Heart left ventricle (tissue), 13 donors: ENCODE measurements at regions not wholly inside any gene's neighbourhood (a gene's known extent, or its start where the extent isn't known, plus 50 kb on each side); places are given as distances from the start of the nearest gene placed in this dataset.

ENCODE experiments used
- POLR2A ChIP-seq, 2 donors: fragments of 450-650 bp; IDR thresholded peaks; one replicate each; pipeline ENCODE4 v1.6.1; 2017; ENCODE audit warnings: antibody characterized with exemption in 2 of 2, mild to moderate bottlenecking in 2 of 2, moderate library complexity in 2 of 2
- TF ChIP-seq, protein P1 (sequence below), 12 donors: fragments of 200-600 bp; sonication (generic) in 4 of 12; IDR thresholded peaks; one replicate each; pipeline versions ENCODE4 v1.5.0 to v1.8.0; 2018 to 2022; ENCODE audit warnings: antibody characterized with exemption in 12 of 12, mild to moderate bottlenecking in 5 of 12
- donor health status: ischemic (EF 13 %, LVEDD 7.1; RV severe dilation, severe dysfunction).
- donor health status: DM: no; HTN: yes; CAD: no.
- donor health status: DM: no; HTN: no; CAD: no.
- donor health status: ischemic (EF 25% LVEDD 6.9; RV normal size, moderate dysfunction).
- donor health status: ischemic (EF 25% LVEDD 5.7; RV mildly dilated, moderate dysfunction).
- donor health status: ischemic (EF 35%, LVEDD 5.7; RV mildly dilated, moderate dysfunction).
- donor health status: nonischemic (EF 11% LVEDD 7.7; RV severe dilation, severe dysfunction).
- donor health status: DM: yes; HTN: yes; CAD: no.
- donor health status: PGD.
- donor health status: ischemic (EF 29% LVEDD 5.4; RV normal size, mild dysfunction).
- donor health status: nonischemic (EF 23%, LVEDD 6.1; RV moderate dilation, normal function).

DNA sequence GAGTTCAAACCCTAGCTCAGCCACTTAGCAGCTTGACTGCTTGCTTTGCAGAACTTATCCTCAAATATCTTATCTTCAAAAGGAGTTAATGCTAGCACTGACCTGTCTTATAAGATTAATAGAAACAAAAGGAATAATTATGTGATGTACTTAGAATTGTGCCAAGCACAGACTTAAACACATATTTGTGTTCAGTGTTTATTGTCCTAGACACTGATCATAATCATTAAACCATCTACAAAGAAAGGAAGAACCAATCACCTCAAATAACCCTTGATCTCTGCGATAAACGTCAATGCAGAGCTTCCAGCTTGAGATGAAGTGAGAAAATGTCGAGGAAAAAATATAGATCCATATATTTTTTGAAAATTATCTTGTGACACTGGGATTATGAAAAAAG, 73.1 kb downstream of the ATXN7L3B start:
- TF ChIP-seq, protein P1, sequence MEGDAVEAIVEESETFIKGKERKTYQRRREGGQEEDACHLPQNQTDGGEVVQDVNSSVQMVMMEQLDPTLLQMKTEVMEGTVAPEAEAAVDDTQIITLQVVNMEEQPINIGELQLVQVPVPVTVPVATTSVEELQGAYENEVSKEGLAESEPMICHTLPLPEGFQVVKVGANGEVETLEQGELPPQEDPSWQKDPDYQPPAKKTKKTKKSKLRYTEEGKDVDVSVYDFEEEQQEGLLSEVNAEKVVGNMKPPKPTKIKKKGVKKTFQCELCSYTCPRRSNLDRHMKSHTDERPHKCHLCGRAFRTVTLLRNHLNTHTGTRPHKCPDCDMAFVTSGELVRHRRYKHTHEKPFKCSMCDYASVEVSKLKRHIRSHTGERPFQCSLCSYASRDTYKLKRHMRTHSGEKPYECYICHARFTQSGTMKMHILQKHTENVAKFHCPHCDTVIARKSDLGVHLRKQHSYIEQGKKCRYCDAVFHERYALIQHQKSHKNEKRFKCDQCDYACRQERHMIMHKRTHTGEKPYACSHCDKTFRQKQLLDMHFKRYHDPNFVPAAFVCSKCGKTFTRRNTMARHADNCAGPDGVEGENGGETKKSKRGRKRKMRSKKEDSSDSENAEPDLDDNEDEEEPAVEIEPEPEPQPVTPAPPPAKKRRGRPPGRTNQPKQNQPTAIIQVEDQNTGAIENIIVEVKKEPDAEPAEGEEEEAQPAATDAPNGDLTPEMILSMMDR (IDR thresholded peaks at IDR 0.05) = no peak
- no peak for TF ChIP-seq POLR2A (IDR thresholded peaks at IDR 0.05)
